ENCODE measurements at regions not wholly inside any gene's neighbourhood (a gene's known extent, or its start where the extent isn't known, plus 50 kb on each side); places are given as distances from the start of the nearest gene placed in this dataset.
"Not testable (repeated sequence)": the region's sequence is repeated elsewhere in the genome, so short reads cannot be mapped to it uniquely, and the experiment has no call there.

GRCh38 chr11:82533628-82534327 is 199.9 kb downstream of the FAM181B start:
- no peak for DNase-seq

- DNase-seq: no peak
These were observed 203.7 kb downstream of the FAM181B start for GRCh38 chr11:82529936-82530335.

DNA sequence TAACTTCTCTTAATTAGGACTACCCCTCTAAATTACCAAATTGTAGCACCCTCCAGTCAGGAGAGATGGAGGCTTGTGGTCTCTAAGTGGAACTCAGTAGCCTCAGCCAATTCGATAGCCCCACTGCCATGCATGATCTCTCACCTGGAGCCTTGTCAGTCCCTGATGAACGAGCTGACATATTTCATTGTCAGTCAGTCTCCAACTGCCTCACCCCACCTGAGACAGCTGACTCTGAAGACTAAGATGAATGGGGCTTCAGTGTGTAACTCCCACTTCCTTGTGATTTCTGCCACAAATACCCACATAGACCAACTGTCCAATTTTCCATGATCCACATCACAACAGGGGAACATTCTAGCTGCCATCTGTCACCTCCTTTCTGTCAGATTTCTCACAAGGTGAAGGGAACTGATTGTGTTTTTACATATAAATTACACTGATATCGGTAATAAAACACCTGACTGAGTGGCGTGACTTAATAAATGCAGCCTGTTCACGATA is 206.5 kb downstream of the FAM181B start:
- no peak for DNase-seq

- DNase-seq: no peak
These were observed 210.5 kb downstream of the FAM181B start for GRCh38 chr11:82523141-82523540.

DNA sequence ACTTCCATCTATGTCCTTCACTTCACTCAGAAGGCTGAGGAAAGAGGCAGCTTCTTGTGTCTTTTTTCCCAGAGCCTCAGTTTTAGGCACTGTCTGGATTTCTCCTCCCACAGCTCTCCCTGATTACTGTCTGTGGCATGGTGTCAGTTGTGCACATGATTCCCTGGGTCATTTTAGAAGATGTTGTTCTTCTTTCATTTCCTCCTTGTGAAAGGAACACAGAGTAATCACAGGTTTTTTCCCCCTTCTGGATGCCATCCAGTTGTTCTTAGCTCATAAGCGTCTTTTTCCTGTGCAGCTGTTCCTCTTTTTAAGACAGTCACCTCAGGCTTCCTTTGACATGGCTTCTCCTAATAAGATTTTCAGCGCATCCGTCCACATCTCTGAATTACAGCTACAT is 212.2 kb downstream of the FAM181B start:
- no peak for DNase-seq

GRCh38 chr11:82507288-82507687 is 226.4 kb downstream of the FAM181B start:
- no peak for DNase-seq

DNA sequence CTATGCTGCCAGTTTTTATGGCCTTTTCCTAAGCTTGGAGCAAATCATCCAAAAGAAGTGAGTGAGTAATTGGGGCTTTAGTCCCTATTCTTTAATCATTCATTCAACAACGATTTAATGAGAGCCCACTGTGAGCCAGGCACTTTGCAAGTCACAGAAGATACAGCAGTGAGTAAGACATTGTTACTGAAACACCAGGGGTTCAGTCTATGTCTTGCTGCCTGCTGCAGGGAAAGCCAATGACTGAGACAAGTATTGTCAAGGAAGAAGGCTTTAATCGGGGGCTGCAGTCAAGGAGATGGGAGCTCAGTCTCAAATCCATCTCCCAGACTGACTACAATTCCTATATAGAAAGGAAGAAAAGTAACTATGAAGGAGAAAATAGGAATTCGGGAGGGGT is 228.3 kb downstream of the FAM181B start:
- DNase-seq: no peak

GRCh38 chr11:82501174-82501573 is 232.5 kb downstream of the FAM181B start:
- not testable (repeated sequence) for DNase-seq

DNA sequence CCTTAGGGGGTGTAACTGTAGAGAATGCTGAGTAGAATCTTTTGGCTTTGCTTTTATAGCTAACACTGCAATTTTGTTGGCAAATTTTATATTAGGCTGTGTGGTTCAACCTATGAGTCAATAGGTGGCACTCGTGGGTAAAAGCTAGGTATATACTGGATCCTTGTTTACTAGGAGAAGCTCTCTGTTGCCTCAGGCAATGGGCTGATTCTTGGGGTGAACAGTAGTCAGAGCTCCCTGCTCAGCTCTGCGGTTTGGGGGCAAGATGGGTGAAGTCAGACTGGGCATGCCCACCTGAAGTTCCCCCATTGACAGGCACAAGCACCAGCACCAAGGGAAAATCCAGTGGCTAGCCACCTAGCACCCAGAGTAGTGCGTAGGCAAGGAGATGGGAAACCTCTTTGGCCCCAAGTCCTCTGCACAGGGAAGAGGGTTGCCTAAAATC is 238.7 kb downstream of the FAM181B start:
- no peak for DNase-seq

DNA sequence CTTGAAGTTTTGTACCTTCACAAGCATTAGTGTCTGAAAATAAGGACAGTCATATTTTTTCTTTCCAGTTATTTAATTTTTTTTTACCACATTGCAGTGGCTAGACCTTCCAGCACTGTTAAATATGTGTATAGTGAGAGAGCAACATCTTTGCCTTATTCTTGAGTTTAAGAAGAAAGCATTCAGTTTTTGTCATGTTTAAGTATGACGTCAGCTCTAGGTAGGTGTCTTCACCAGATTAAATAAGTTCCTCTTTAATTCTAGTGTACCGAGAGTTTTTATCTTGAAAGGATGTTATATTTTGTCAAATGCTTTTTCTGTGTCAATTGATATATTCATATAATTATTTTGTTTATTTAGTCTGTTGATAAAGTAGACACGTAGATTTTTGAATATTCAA is 258.8 kb downstream of the FAM181B start:
- no peak for DNase-seq

- no peak for DNase-seq
These were observed 268.2 kb downstream of the FAM181B start for GRCh38 chr11:82465481-82465880.

DNA sequence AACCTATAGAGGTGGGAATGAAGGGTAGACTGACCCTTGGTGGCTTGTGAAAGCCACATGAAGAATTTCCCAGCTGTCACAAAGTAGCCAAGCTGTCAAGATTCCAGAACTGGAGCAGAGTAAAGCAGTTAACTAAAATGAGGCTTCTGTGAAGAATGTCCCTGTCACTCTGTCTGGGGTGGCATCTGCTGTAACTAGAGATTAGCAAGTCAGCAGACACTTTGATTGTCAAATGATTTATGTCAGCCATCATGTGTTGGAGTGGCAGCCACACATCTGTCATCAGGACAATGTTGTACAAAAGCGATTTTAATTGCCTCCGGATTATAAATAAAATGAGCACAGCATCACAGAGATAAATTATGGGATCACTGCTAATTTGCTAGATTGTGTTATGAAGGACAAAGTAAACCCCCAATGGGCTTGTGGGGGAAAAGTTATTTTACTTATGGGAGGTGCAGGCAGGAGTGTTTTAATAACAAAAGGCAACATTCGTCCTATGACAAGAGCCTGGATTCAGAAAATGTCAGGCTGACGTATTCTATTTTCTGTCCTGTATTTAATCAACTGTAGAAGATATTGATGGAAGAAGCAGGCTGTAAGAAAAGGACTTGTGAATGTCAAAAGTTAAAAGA is 270.9 kb downstream of the FAM181B start:
- DNase-seq: no peak

- no peak for DNase-seq
These were observed 274.9 kb downstream of the FAM181B start for GRCh38 chr11:82458761-82459160.

GRCh38 chr11:82458147-82458546 is 275.5 kb downstream of the FAM181B start:
- DNase-seq: no peak

- DNase-seq: no peak
These were observed 282.7 kb downstream of the FAM181B start for GRCh38 chr11:82450996-82451395.

DNA sequence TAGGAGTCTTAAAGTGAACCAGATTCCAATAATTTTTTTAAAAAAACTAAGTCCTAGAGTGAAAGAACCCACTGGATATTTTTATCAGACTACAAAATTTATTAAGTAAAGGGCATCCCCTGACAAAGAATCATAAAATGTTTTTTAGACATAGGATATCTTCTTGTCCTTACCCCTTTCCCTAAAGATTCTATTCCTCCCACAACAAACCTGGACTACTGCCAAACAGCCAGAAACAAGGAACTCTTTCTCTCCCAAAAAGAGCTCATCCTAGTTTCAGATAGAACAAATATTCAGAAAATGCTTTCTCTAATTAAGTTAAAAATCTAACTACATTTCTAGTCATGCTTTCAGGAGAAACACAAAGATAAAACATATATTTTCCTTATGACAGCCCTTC is 327.1 kb downstream of the FAM181B start:
- DNase-seq: no peak

DNA sequence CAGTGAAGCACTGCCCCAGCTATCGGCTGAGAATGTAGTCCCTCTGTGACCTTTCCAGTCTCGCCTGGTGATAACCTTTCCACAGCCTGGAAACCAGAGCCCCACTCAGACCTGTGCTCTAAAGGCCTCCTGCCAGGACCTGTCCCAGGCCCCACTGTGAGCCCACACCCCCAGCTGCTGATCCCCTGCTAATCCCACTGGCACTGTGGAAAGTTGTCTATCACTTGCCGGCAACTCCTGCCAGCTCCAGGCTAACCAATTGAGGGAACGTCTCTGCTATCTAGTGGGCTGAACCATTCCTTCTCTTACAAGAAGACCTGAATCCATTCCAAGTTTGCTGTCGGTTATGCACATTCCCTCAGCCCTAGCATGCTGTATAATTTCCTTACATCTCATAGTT is 328.2 kb downstream of the FAM181B start:
- no peak for DNase-seq

DNA sequence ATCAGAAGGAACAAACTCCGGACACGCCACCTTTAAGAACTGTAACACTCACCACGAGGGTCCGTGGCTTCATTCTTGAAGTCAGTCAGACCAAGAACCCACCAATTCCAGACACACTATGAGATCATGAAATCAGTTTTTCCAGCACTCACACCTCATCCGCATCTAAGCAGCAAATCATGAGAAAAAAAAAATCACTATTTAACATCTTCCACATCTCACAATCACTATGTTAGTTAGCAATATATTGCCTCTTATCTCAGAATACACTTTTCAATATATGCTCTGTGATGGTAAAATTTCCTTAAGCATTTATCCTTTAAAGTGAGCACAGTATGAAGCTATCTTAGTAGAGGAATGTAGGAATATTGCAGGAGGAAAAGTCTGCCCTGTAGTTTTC is 328.7 kb downstream of the FAM181B start:
- no peak for DNase-seq

- DNase-seq: no peak
These were observed 329.9 kb downstream of the FAM181B start for GRCh38 chr11:82403640-82404305.

- no peak for DNase-seq
These were observed 335.3 kb downstream of the FAM181B start for GRCh38 chr11:82398300-82398815.

DNA sequence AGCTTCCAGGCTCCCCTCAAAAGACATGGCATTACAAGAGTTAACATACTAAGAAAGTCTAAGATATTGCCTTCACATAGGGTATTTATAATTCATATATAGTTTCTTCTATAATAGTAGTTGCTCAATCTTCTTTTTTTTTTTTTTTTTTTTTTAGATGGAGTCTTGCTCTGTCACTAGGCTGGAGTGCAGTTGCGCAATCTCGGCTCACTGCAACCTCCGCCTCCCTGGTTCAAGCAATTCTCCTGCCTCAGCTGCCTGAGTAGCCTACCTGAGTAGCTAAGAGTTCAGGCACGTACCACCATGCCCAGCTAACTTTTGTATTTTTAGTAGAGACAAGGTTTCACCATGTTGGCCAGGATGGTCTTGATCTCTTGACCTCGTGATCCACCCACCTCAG is 337.0 kb downstream of the FAM181B start:
- DNase-seq: not testable (repeated sequence)

GRCh38 chr11:82384308-82384707 is 349.4 kb downstream of the FAM181B start:
- DNase-seq: no peak

GRCh38 chr11:82373781-82374542 is 359.7 kb downstream of the FAM181B start:
- no peak for DNase-seq
